Stimulated activated CD8-positive, alpha-beta memory T cell treated with anti-CD3 and anti-CD28 coated beads, Interleukin-12 subunit alpha, Interleukin-12 subunit beta, amount 100 ng/mL, for 1 hour (primary cell): ENCODE measurements at regions not wholly inside any gene's neighbourhood (a gene's known extent, or its start where the extent isn't known, plus 50 kb on each side); places are given as distances from the start of the nearest gene placed in this dataset.

Experiments
- DNase-seq: peaks from one replicate; pipeline ENCODE4 v3.0.0-alpha.2; 2020; ENCODE audit warnings: low read depth

GRCh38 chr10:2858452-2858851 lies 208.9 kb upstream of the PFKP start:
- DNase-seq, result no peak

DNA sequence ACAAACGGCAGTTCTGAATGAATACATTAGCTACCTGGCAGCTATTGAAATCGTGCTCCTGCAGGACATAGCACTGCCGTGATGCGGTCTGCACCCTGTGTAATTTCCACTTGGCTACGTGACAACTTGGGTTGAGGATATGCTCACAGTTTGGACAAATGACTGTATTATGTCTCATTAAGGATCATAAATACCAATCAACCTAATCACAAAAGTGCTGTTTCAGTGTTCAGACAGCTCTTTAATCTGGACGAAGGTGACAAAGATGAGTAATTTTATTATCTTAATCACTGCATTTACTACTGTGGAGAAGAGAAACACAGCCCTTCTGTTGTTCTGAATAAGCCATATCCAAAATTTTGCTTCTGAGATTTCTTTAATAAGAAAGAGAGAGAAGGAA lies 210.8 kb upstream of the PFKP start:
- DNase-seq, result no peak

DNA sequence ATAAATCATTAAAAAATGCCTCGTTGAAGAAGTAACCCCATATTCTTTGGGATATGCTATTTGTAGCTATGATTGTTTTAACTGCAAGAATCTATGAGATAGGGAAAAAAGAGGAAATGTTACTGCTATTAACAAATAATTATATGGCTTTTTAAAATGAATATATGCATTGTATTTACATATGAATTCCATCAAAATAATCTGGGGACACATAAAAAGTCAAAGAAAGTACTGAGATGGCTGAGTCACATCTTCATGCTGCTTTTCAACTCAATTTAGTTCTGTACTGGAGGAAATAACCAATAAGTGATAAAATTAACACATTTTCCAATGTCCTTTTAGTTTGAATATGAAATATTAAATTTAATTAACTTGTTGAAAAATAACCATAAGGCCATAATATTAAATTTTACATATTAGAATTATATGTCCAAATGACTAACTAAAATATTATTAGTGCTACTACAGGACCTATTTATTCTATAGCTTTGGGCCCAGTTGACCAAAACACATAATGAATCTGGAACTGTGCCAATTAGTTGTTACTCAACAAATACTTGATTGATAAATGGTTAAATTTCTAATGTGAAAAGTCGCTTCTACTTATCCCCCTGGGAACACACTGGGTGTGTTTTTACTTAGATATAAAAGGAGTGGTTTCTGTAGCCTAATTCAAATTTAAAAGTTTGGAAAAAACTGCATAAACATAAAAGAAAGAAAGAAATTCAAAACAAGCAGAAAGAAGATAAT lies 214.6 kb upstream of the PFKP start:
- no peak for DNase-seq

DNA sequence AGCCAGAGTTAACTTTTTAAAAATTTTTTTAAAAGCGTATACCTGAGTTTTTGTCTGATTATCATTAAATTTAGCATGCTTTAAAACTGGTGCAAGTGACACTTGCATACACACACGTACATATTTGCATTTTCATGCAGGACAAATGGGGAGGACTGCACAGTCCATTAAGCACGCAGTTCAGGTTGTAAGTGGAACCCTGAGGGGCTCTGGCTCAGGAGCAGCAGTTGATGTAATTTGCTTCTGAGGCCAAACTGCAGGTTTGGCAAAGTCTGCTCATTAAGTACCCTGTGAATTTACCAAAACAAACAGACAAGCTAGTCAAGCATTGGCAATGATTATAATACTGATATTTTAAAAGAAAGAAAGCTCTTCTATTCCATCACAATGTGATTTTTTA lies 215.8 kb upstream of the PFKP start:
- no peak for DNase-seq

GRCh38 chr10:2850202-2850601 lies 217.1 kb upstream of the PFKP start:
- DNase-seq, result no peak

DNA sequence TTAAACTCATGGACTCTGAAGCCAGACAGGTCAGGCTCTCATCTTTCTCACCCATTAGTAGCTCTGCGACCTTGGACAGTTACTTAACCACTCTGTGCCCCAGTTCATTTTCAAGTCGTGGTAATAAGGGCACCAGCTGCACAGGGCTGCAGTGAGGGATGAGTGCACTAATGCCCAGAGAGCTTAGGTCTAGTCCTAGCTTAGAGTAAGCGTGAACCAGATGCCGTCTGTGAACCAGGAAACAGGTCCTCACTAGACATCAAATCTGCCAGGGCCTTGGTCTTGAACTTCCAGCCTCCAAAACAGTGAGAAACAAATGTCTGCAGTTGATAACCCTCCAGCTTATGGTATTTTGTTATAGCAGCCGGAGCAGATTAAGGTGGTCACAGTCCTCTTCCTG lies 222.4 kb upstream of the PFKP start:
- no peak for DNase-seq

DNA sequence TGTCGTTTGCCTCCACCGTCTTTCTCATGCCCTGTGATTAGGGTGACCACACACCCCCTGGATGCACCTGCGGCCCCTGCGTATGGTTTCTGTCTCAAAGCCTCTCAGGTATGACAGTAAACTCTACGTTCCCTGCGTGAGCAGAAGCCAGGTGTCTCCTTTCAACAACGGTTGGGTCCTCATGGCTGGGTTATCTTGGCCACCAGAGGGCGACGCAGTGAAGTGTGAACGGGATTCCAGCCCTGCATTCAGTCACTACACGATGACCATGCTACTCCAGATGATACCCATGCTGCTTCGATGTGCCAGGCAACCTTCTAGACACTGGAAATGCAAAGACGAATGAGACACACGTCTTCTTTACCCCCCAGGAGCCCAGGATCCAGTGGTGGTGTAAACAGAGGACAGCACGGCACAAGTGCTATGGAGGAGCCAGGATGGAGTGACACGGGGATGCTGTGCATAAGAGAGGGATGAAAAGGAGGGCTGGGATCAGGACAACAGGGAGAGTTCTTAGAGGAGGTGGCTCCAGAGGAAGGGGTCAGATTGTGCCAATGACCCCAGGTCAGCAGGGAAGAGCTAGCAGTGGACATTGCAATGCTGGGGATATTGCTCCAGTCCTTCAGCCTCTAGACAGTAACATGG lies 228.1 kb upstream of the PFKP start:
- no peak for DNase-seq

GRCh38 chr10:2837674-2838073 lies 229.7 kb upstream of the PFKP start:
- DNase-seq, result no peak

DNA sequence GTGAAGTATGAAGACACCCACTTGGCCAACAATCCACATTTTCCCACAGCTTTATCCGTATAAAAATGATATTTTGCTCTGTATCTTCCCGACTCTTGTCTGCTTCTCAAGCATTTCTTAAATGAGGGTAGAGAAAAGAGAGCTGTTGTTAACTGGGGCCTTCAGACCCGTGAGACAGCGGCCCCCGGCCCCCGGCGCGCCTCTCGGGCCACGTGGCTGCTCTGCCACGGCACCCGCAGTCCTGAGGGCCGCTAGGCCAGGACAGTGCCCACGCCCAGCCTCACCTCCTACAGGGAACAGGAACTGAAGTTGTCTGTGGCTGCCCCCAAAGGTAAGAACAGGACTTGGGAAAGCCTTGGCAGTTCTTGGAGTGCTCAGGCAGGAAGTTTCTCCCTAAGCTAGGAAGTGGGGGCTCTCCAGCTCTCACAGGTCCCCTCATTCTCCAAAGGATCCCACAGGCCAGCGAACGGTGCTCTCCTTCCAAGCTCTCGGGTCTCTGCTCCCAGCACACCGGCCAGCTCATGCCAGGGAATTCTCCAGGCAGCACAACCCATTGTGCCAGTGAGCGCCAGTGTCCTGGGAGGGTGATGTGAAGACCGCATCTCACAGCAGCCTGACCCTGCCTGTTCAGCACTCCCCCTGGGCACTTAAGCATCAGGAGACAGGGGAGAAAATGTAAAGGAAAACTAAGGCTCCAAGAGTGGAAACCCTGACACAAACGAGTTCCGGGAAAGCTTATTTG lies 230.3 kb upstream of the PFKP start:
- DNase-seq, result no peak

- no peak for DNase-seq
Measured at GRCh38 chr10:2834214-2834613, 233.1 kb upstream of the PFKP start.

DNA sequence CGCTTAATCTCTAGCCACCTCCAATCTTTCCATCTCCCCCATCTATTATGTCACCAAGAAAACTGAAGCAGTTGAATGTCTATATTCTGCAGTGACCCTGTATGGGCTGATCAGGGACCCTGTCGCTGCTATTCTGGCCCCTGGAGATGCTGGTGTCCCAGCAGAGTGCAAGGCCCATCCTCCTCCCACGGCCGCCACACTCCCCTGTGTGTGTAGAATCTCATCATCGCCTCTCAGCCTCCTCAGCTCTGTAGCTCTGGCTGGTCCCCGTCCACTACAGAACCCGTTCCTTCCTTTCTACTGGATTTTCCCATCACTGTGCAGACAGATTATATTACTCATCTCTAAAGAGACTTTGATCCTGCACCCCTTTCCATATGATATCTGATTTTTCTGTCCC lies 235.8 kb upstream of the PFKP start:
- no peak for DNase-seq

GRCh38 chr10:2828741-2829140 lies 238.6 kb upstream of the PFKP start:
- DNase-seq, result no peak

- DNase-seq, result no peak
Measured at GRCh38 chr10:2826675-2827074, 240.7 kb upstream of the PFKP start.

GRCh38 chr10:2825841-2826240 lies 241.5 kb upstream of the PFKP start:
- DNase-seq, result no peak

DNA sequence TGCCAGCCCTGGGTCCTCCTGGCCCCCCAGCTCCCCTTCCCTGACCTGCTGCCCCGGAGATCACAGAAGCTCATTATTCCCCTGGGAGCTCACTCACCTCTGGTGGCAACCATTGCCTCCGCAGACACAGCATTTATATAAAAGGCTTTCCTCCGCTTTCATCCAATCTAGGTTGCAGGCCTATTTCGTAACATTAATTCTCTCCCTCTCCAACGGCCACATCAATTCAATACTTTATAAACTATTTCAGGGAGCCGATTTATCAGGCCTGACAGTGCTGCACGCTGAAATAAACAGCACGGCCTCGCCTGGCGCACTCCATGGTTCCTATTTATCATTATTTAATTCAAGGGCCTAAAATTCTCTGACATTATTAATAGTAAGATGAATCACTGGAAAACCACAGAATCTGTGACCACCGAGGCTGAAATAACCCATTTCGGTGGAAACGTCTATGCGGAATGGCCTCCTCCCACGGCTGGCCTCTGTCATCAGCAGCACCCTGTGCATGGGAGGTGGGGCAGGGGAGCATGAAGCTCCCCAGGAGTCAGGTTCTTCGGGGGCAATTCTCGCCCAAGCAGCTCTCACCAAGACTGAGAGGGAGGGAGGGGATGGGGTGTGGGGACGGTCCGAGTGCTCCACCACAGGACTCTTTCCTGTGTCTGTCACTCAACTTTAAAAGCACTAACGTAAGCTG lies 249.3 kb upstream of the PFKP start:
- no peak for DNase-seq

GRCh38 chr10:2813693-2814092 lies 253.7 kb upstream of the PFKP start:
- no peak for DNase-seq

- DNase-seq, result no peak
Measured at GRCh38 chr10:2813286-2813685, 254.1 kb upstream of the PFKP start.

DNA sequence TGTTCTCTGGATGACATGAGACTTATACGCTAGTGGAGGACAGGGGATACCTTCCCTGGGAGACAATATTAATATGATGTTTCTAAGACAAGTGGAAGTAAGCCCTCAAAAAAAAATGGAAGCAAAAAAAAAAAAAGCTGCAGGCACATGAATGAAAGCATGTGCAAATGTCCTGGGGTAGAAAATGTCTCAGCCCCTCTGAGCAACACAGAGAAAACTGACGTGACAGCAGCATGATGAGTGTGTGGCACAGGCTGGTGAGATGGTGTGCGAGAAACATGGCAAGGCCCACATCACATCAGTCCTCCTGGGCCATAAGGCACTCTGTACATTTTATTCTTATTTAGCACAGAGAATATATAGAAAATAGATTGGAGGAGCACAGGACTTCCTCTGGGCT lies 254.7 kb upstream of the PFKP start:
- DNase-seq, result no peak

DNA sequence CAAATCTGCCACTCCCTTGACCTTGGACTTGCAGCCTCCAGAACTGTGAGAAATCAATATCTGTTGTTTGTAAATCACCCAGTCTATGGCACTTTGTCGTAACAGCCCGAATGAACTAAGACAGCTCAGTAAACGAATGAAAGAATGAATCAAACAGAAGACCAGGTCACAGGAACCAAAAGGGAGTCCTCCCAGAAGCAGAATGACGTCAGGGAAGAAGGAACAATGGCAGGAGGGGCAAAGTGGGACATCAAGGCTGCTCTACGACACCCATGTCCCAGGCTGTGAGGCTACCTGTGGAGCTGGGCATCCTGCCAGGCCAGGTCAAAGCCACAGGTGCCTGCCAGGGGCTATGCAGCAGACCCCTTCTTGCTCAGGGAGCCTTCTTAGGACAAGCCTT lies 267.2 kb upstream of the PFKP start:
- no peak for DNase-seq

DNA sequence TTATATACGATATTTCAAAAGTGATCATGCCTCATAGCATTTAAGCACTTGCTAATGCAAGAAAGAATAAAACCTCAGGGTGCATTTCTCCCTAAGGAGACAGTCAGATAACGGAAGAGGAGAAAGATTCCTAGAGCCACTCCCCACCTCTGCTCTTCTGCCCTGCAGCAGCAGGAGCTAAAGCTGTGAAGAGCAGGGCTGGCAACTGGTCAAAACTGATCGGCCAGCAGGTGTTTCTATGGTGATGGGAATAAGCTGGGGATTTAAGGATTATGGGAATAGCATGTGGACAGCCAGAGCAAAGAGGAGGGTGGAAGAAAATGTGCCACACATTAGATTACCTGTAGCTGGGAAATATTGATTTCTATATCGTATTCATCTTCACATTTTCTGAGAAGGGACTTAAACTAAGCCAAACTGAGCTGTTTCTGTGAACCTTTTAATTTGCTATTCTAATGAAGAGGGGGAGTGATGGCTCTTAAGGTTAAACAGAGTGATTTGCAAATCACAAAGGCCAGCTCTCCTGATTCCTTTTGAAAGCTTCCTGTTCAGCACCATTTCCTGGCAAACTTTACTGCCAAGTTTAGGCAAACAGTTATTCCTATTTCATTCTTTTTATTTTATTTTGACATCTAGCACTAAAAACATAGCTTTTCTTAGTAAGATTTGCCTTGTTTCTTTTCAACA lies 268.9 kb upstream of the PFKP start:
- DNase-seq, result no peak

- DNase-seq, result no peak
Measured at GRCh38 chr10:2791774-2792443, 275.4 kb upstream of the PFKP start.
